ENCODE measurements at regions not wholly inside any gene's neighbourhood (a gene's known extent, or its start where the extent isn't known, plus 50 kb on each side); places are given as distances from the start of the nearest gene placed in this dataset.

DNA sequence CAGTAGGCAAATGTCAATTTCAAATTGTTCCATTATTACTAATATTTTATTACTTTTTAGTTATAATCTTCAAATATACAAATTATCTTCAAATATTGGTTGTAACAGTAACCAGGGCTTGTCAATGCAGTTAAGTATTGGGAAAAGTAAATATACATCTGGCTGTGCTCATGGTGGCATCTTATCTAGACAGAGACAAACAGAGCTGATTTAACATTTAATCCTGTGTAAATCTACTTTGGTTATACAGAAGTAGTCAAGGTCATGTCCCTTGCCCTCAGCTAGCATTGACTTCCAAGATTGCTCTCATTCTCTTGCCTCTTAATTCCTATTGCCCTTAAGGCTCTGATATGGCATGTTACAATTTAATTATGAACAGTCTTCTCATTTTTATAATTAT, 98.4 kb upstream of the KLHL1 start:
- TF ChIP-seq, protein P1, sequence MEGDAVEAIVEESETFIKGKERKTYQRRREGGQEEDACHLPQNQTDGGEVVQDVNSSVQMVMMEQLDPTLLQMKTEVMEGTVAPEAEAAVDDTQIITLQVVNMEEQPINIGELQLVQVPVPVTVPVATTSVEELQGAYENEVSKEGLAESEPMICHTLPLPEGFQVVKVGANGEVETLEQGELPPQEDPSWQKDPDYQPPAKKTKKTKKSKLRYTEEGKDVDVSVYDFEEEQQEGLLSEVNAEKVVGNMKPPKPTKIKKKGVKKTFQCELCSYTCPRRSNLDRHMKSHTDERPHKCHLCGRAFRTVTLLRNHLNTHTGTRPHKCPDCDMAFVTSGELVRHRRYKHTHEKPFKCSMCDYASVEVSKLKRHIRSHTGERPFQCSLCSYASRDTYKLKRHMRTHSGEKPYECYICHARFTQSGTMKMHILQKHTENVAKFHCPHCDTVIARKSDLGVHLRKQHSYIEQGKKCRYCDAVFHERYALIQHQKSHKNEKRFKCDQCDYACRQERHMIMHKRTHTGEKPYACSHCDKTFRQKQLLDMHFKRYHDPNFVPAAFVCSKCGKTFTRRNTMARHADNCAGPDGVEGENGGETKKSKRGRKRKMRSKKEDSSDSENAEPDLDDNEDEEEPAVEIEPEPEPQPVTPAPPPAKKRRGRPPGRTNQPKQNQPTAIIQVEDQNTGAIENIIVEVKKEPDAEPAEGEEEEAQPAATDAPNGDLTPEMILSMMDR (IDR thresholded peaks at IDR 0.05) = no peak
- TF ChIP-seq RAD21 (IDR thresholded peaks at IDR 0.05; ENCODE audit: low read length) = no peak
- no peak for TF ChIP-seq SMC3 (IDR thresholded peaks at IDR 0.05; ENCODE audit: low read depth, low read length)
- TF ChIP-seq, protein P2, sequence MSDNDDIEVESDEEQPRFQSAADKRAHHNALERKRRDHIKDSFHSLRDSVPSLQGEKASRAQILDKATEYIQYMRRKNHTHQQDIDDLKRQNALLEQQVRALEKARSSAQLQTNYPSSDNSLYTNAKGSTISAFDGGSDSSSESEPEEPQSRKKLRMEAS (IDR thresholded peaks at IDR 0.05; ENCODE audit: low read depth) = no peak
- no peak for TF ChIP-seq EP300 (IDR thresholded peaks at IDR 0.05; ENCODE audit: borderline replicate concordance in 1 of 2, low read depth in 1 of 2, low read length in 1 of 2)
- no peak for TF ChIP-seq SIN3A (IDR thresholded peaks at IDR 0.05; ENCODE audit: borderline replicate concordance, low read depth, low read length)
